Esophagus (tissue), 2 donors: ENCODE measurements at regions not wholly inside any gene's neighbourhood (a gene's known extent, or its start where the extent isn't known, plus 50 kb on each side); places are given as distances from the start of the nearest gene placed in this dataset.
"Not testable (repeated sequence)": the region's sequence is repeated elsewhere in the genome, so short reads cannot be mapped to it uniquely, and the experiment has no call there.

ENCODE experiments used
- H3K27ac ChIP-seq, 2 donors: one replicate each; pipeline ENCODE4 v1.5.1; 2013; ENCODE audit warnings: low read depth in 2 of 2, mild to moderate bottlenecking in 2 of 2, inconsistent platforms in 1 of 2, low read length in 1 of 2, moderate library complexity in 1 of 2
- H3K27me3 ChIP-seq, 2 donors: one replicate each; pipeline ENCODE4 v1.6.1; 2013; ENCODE audit warnings: low read length in 2 of 2, control low read depth in 1 of 2, mild to moderate bottlenecking in 1 of 2; ENCODE audit not compliant: insufficient read depth in 2 of 2, control insufficient read depth in 1 of 2
- H3K36me3 ChIP-seq, 2 donors: one replicate each; pipeline ENCODE4 v1.6.1; 2013; ENCODE audit warnings: low read length in 1 of 2; ENCODE audit not compliant: control insufficient read depth in 2 of 2, insufficient read depth in 2 of 2
- H3K4me1 ChIP-seq, 2 donors: one replicate each; pipeline ENCODE4 v1.6.1; 2013; ENCODE audit warnings: low read length in 1 of 2; ENCODE audit not compliant: control insufficient read depth in 2 of 2, insufficient read depth in 2 of 2
- H3K4me3 ChIP-seq, 2 donors: one replicate each; pipeline ENCODE4 v1.5.1; 2013; ENCODE audit warnings: low read length in 2 of 2, mild to moderate bottlenecking in 2 of 2, low read depth in 1 of 2, moderate library complexity in 1 of 2
- H3K9me3 ChIP-seq, 2 donors: one replicate each; pipeline ENCODE4 v1.6.1; 2013; ENCODE audit warnings: mild to moderate bottlenecking in 2 of 2, low read depth in 1 of 2, low read length in 1 of 2, moderate library complexity in 1 of 2; ENCODE audit not compliant: control insufficient read depth in 2 of 2, insufficient read depth in 1 of 2
- WGBS, 2 donors: extraction: QIAGEN DNeasy Blood & Tissue Kit; methylation state at CpG; one replicate each; pipeline ENCODE4 v1.1.7; 2013; 5-methylcytosine and 5-hydroxymethylcytosine counted together
- donor health status: healthy with polysubstance abuse.
- donor health status: Bipolar disorder and iron deficiency.

- H3K9me3 ChIP-seq, H3K4me1 ChIP-seq, H3K36me3 ChIP-seq, H3K27ac ChIP-seq, H3K4me3 ChIP-seq, H3K27me3 ChIP-seq: not testable (repeated sequence)
- WGBS, 2 donors: 25% methylated on average over 8 of the region's 8 CpGs
These were observed 67.4 kb upstream of the GPR39 start for GRCh38 chr2:132349092-132349687.

- 52 to 54% methylated on average over 4 of the region's 4 CpGs for WGBS, 2 donors
- H3K27ac ChIP-seq, H3K9me3 ChIP-seq, H3K36me3 ChIP-seq, H3K4me3 ChIP-seq, H3K4me1 ChIP-seq, H3K27me3 ChIP-seq: not testable (repeated sequence)
These were observed 64.9 kb upstream of the GPR39 start for GRCh38 chr2:132351668-132352067.

GRCh38 chr2:132352481-132353001, 64.1 kb upstream of the GPR39 start:
- H3K4me3 ChIP-seq: peak overlapping the region; percentile 34 to 39
- H3K27me3 ChIP-seq, H3K36me3 ChIP-seq, H3K4me1 ChIP-seq, H3K9me3 ChIP-seq, H3K27ac ChIP-seq: not testable (repeated sequence)
- 5 to 10% methylated on average over 38 to 44 of the region's 44 CpGs for WGBS, 2 donors

- not testable (repeated sequence) for H3K4me1 ChIP-seq, H3K27ac ChIP-seq, H3K27me3 ChIP-seq, H3K36me3 ChIP-seq, H3K9me3 ChIP-seq
- 1 to 2% methylated on average over 24 to 32 of the region's 32 CpGs for WGBS, 2 donors
- H3K4me3 ChIP-seq: peak overlapping the region; percentile 40 to 52
These were observed 63.2 kb upstream of the GPR39 start for GRCh38 chr2:132353380-132353779.

GRCh38 chr2:132360964-132361363, 55.6 kb upstream of the GPR39 start:
- H3K27ac ChIP-seq, H3K27me3 ChIP-seq, H3K36me3 ChIP-seq, H3K9me3 ChIP-seq, H3K4me1 ChIP-seq, H3K4me3 ChIP-seq: not testable (repeated sequence)
- 77 to 78% methylated on average over 19 of the region's 19 CpGs for WGBS, 2 donors

- not testable (repeated sequence) for H3K27me3 ChIP-seq, H3K36me3 ChIP-seq, H3K9me3 ChIP-seq, H3K27ac ChIP-seq, H3K4me1 ChIP-seq, H3K4me3 ChIP-seq
- 76 to 79% methylated on average over 9 to 14 of the region's 16 CpGs for WGBS, 2 donors
These were observed 55.1 kb upstream of the GPR39 start for GRCh38 chr2:132361498-132361897.

- not testable (repeated sequence) for H3K36me3 ChIP-seq, H3K27me3 ChIP-seq
- 67 to 79% methylated on average over 2 of the region's 2 CpGs for WGBS, 2 donors
These were observed 53.3 kb upstream of the GPR39 start for GRCh38 chr2:132363352-132363751.

GRCh38 chr2:132365963-132366362, 50.6 kb upstream of the GPR39 start:
- WGBS, 2 donors: 49 to 77% methylated on average over 2 to 3 of the region's 3 CpGs
- not testable (repeated sequence) for H3K9me3 ChIP-seq, H3K27ac ChIP-seq

More at GRCh38 chr2:132363352-132363751, 53.3 kb upstream of the GPR39 start:
- H3K4me3 ChIP-seq, H3K27ac ChIP-seq, H3K4me1 ChIP-seq, H3K9me3 ChIP-seq: not testable (repeated sequence)

GRCh38 chr2:132366421-132367180, 50.0 kb upstream of the GPR39 start:
- Histone ChIP-seq H3K36me3 (no peaks in the 10 kb centered on the region), H3K27me3 (no peaks in the 10 kb centered on the region), H3K27ac (no peak overlapping the region), H3K4me1 (no peaks in the 10 kb centered on the region), H3K4me3 (no peak overlapping the region), H3K9me3 (no peaks in the 10 kb centered on the region)
- 74 to 75% methylated on average over 5 of the region's 5 CpGs for WGBS, 2 donors

More at GRCh38 chr2:132365963-132366362, 50.6 kb upstream of the GPR39 start:
- not testable (repeated sequence) for H3K36me3 ChIP-seq, H3K4me1 ChIP-seq, H3K27me3 ChIP-seq, H3K4me3 ChIP-seq
